CD8-positive, alpha-beta memory T cell (primary cell): ENCODE measurements at regions not wholly inside any gene's neighbourhood (a gene's known extent, or its start where the extent isn't known, plus 50 kb on each side); places are given as distances from the start of the nearest gene placed in this dataset.

Experiments
- CTCF ChIA-PET: fragments of 350-600 bp; sonication (Branson Sonifier 250); formaldehyde crosslinking; loops from one replicate; lab custom pipeline; 2021; ENCODE audit warnings: antibody characterized with exemption; lab: Charles Lee
- POLR2A ChIA-PET: fragments of 350-600 bp; sonication (Branson Sonifier 250); formaldehyde crosslinking; loops from one replicate; lab custom pipeline; 2021; ENCODE audit warnings: antibody characterized with exemption; lab: Charles Lee
- DNase-seq, 5 donors: peaks; one replicate each; pipeline versions ENCODE4 v3.0.0 to v3.0.0-alpha.2; 2020 to 2022; ENCODE audit warnings: mixed read lengths in 1 of 5
- H3K27ac ChIP-seq: one replicate; pipeline ENCODE4 v1.7.0; 2013; ENCODE audit warnings: low read depth, mild to moderate bottlenecking, low read length, moderate library complexity
- H3K27me3 ChIP-seq: 2 replicates; pipeline ENCODE4 v1.7.0; 2013; ENCODE audit warnings: low read length, mild to moderate bottlenecking; ENCODE audit not compliant: insufficient read depth, poor library complexity, severe bottlenecking
- H3K36me3 ChIP-seq: 2 replicates; pipeline ENCODE4 v1.7.0; 2013; ENCODE audit warnings: mild to moderate bottlenecking, low read length, moderate library complexity; ENCODE audit not compliant: insufficient read depth
- H3K4me1 ChIP-seq: 2 replicates; pipeline ENCODE4 v1.7.0; 2013; ENCODE audit warnings: mild to moderate bottlenecking, low read length, moderate library complexity; ENCODE audit not compliant: insufficient read depth
- H3K4me3 ChIP-seq: 2 replicates; pipeline ENCODE4 v1.7.0; 2013; ENCODE audit warnings: mild to moderate bottlenecking, low read length
- H3K9me3 ChIP-seq: 2 replicates; pipeline ENCODE4 v1.7.0; 2013; ENCODE audit warnings: mild to moderate bottlenecking, low read length
- H3K27ac Mint-ChIP-seq, 8 donors: one replicate each; pipeline ENCODE4 v1.8.0; 2020 to 2021; ENCODE audit warnings: mixed read lengths in 8 of 8, mild to moderate bottlenecking in 6 of 8, inconsistent platforms in 3 of 8, moderate library complexity in 3 of 8
- H3K27me3 Mint-ChIP-seq, 2 donors: one replicate each; pipeline ENCODE4 v1.8.0; 2020 to 2021; ENCODE audit warnings: mixed read lengths in 2 of 2, mild to moderate bottlenecking in 1 of 2, moderate library complexity in 1 of 2
- H3K36me3 Mint-ChIP-seq, 3 donors: one replicate each; pipeline ENCODE4 v1.8.0; 2020 to 2021; ENCODE audit warnings: mixed read lengths in 3 of 3, inconsistent platforms in 1 of 3, mild to moderate bottlenecking in 1 of 3
- H3K4me1 Mint-ChIP-seq, 3 donors: one replicate each; pipeline ENCODE4 v1.8.0; 2020 to 2021; ENCODE audit warnings: mixed read lengths in 3 of 3, inconsistent platforms in 1 of 3, mild to moderate bottlenecking in 1 of 3
- H3K4me3 Mint-ChIP-seq, 7 donors: one replicate each; pipeline ENCODE4 v1.8.0; 2020 to 2021; ENCODE audit warnings: mixed read lengths in 7 of 7, mild to moderate bottlenecking in 6 of 7, moderate library complexity in 4 of 7, inconsistent platforms in 2 of 7
- H3K9me3 Mint-ChIP-seq, 5 donors: one replicate each; pipeline ENCODE4 v1.8.0; 2020 to 2022; ENCODE audit warnings: mixed read lengths in 5 of 5, mild to moderate bottlenecking in 3 of 5, moderate library complexity in 2 of 5, inconsistent platforms in 1 of 5

DNA sequence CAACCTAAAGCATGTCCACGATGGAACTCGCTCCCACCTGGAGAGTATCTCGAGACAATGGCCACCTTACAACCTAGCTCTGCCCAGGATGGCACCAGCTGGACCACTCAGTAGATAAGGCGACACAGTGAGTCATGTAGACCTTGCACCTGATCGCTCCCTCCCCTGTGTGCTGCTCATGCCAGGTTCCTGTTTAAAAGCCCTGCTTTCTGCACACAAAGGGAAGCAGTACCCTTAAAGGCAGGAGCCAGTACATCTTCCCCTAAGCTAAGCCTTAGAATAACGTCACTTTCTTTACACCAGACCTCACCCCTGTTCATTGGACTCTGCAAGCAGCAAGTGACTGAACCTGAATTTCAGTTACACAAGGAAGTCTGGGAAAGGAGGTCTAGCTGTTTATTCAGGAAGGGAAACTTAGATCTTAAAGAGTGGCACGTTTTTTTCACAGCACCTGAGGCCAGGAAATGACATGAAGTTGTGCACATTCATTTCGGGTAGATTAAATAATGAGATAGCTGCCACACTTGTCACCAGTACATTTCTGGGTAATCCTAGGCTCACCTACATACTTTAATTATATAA lies 117.9 kb downstream of the MTPAP start:
- Histone ChIP-seq H3K36me3 (no peaks in the 10 kb centered on the region), H3K27me3 (no peaks in the 10 kb centered on the region), H3K9me3 (no peaks in the 10 kb centered on the region), H3K4me3 (no peak overlapping the region), H3K27ac (no peak overlapping the region), H3K4me1 (peaks cover 5% of the 10 kb centered on the region)
- Mint-ChIP-seq H3K4me1 (peaks cover 0 to 23% (median 8%) of the 10 kb centered on the region in 3 donors), H3K9me3 (no peaks in the 10 kb centered on the region), H3K27ac (no peak overlapping the region), H3K36me3 (no peaks in the 10 kb centered on the region), H3K27me3 (peaks cover 24 to 25% of the 10 kb centered on the region in 2 donors), H3K4me3 (no peak overlapping the region)
- CTCF ChIA-PET: interaction anchor here (1.4 kb wide), 1 partner anchor 10 kb away, joined by 4 read pairs; no protein-coding TSS in a partner anchor
- no peak for DNase-seq
- POLR2A ChIA-PET: no interaction called here

DNA sequence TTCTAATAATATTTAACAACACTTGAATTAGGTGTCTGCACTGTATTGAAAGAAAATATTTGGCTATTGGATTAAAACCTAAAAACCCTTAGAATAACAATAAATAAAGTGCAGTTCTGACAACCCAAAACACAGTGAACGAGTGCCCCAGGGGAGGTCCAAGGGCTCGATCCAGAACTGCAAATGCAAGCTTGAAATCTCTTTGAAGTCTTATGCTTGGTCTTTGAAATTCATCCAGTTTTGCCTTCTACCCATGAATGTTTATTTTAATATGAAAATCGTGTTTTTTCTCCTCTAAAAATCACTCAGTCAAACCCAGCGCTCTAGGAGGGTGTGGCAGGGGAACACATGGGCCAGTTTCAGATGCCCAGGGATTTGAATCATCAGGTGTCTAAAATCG lies 119.5 kb downstream of the MTPAP start:
- DNase-seq: no peak
- H3K27ac ChIP-seq: no peak overlapping the region
- H3K27ac Mint-ChIP-seq: no peak overlapping the region
- peaks cover 0 to 23% (median 8%) of the 10 kb centered on the region in 3 donors for H3K4me1 Mint-ChIP-seq
- H3K27me3 ChIP-seq: no peaks in the 10 kb centered on the region
- peaks cover 5% of the 10 kb centered on the region for H3K4me1 ChIP-seq
- POLR2A ChIA-PET: no interaction called here
- H3K36me3 ChIP-seq: no peaks in the 10 kb centered on the region
- no peaks in the 10 kb centered on the region for H3K9me3 ChIP-seq
- no peaks in the 10 kb centered on the region for H3K9me3 Mint-ChIP-seq
- H3K27me3 Mint-ChIP-seq: peaks cover 18% of the 10 kb centered on the region in 2 donors
- no peaks in the 10 kb centered on the region for H3K36me3 Mint-ChIP-seq
- H3K4me3 ChIP-seq: no peak overlapping the region
- CTCF ChIA-PET: interaction anchor here (1.0 kb wide), 1 partner anchor 11 kb away, joined by 3 read pairs; no protein-coding TSS in a partner anchor
- no peak overlapping the region for H3K4me3 Mint-ChIP-seq

DNA sequence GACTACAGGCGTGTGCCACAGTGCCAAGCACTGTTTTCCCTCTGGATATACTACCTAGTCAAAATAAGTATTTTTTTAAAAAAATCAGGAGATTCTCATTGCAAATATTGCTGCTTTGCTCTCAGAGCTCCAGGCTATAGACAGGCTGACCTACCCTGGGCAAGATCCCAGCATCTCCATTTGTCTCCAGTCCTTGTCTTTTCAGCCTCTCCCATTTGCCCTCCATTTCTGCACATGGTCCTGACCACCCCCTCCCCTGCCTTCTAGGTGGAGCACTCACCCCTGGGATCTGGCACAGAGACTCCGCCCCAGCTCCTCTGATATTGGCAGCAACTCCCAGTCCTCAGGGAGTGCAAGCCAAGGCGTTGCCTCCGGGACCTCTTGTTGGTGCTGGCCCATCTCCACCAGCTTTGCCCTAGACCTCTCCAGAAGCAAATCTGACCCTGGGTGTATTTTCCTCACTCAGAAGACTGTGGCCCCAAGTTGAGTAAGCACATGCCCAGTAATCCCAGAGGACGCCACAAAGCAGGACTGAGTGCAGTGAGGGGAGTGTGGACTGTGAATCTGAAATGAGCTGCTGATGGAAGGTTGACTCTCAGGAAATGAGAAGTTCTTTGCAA lies 120.6 kb downstream of the MTPAP start:
- Mint-ChIP-seq H3K4me1 (peaks cover 0 to 23% (median 8%) of the 10 kb centered on the region in 3 donors), H3K9me3 (no peaks in the 10 kb centered on the region), H3K27ac (no peak overlapping the region), H3K27me3 (peaks cover 15 to 18% of the 10 kb centered on the region in 2 donors), H3K36me3 (no peaks in the 10 kb centered on the region), H3K4me3 (no peak overlapping the region)
- Histone ChIP-seq H3K36me3 (no peaks in the 10 kb centered on the region), H3K4me1 (peaks cover 5% of the 10 kb centered on the region), H3K4me3 (no peak overlapping the region), H3K27ac (no peak overlapping the region), H3K9me3 (no peaks in the 10 kb centered on the region), H3K27me3 (no peaks in the 10 kb centered on the region)
- no peak for DNase-seq
- POLR2A ChIA-PET: no interaction called here
- CTCF ChIA-PET: no interaction called here

DNA sequence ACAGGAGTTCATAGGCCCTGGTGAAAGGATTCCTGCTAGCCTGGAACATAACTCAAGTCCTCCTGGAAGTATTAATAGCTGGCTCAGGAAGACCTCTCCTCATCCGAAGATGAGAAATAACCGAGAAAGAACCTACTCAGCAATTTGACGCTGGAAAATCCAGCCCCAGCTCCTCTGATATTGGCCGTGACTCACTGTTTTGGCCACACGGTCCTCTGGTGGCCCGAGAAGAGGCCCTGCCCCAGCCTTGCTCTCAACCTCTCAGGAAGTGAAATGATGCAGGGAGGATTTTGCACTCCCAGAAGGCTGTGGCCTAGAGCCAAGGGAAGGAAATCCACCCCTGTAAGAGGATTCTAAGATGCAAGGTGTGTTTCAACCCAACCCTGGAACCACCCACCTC lies 121.6 kb downstream of the MTPAP start:
- Mint-ChIP-seq H3K4me3 (no peak overlapping the region), H3K9me3 (no peaks in the 10 kb centered on the region), H3K27me3 (peaks cover 9 to 21% of the 10 kb centered on the region in 2 donors), H3K4me1 (peaks cover 0 to 23% (median 8%) of the 10 kb centered on the region in 3 donors), H3K36me3 (no peaks in the 10 kb centered on the region), H3K27ac (no peak overlapping the region)
- no peak overlapping the region for H3K27ac ChIP-seq
- no peaks in the 10 kb centered on the region for H3K36me3 ChIP-seq
- no peak overlapping the region for H3K4me3 ChIP-seq
- ChIA-PET POLR2A (no interaction called here), CTCF (no interaction called here)
- peaks cover 5% of the 10 kb centered on the region for H3K4me1 ChIP-seq
- DNase-seq: no peak
- no peaks in the 10 kb centered on the region for H3K9me3 ChIP-seq
- H3K27me3 ChIP-seq: no peaks in the 10 kb centered on the region

DNA sequence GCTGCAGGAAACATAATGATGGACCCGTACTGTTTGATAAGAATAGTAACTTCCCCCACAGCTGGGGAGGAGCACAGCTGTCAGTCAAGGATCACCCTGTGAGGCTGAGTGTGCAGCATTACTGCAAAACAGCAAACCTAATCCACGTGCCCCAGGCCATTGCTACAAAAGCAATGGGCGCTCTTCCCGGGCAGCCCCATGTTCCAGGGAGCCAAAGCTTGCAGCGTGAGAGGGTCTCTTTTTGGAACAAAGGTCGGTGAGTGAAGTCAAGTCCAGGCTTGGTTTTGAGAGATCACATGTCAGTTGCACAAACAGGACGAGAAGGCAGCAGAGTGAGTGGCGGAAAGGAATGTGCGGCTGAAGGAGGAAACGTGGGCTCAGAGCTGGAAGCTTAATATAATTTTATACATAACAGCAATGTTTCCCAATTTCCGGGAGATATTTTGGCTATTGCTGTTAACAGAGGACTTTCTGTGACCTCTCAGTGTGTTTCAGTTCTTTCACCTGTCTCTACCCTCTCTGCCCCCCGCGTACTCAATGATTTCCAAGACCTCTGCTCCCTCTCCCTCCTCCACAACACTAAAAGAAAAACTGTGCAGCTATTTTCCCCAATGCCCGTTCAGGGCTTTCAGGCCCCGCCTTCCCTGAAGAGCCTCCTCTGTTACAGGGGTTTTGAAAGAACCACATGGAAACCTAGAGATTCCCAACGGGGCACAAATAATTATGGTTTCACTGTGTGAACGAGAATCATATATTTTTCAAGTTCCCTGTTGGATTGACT lies 128.9 kb downstream of the MTPAP start:
- H3K4me3 Mint-ChIP-seq: peak overlapping the region in 2 of 7 donors; percentile 22 to 39
- no peaks in the 10 kb centered on the region for H3K27me3 ChIP-seq
- no peaks in the 10 kb centered on the region for H3K9me3 Mint-ChIP-seq
- peaks cover 16 to 40% of the 10 kb centered on the region in 2 donors for H3K27me3 Mint-ChIP-seq
- no peak overlapping the region for H3K27ac Mint-ChIP-seq
- no peaks in the 10 kb centered on the region for H3K36me3 Mint-ChIP-seq
- peaks cover 7 to 11% (median 8%) of the 10 kb centered on the region in 3 donors for H3K4me1 Mint-ChIP-seq
- ChIA-PET CTCF (interaction anchor here (1.2 kb wide), 1 partner anchor 9 kb away, joined by 3 read pairs; no protein-coding TSS in a partner anchor), POLR2A (no interaction called here)
- H3K4me3 ChIP-seq: no peak overlapping the region
- H3K9me3 ChIP-seq: no peaks in the 10 kb centered on the region
- no peaks in the 10 kb centered on the region for H3K4me1 ChIP-seq
- H3K36me3 ChIP-seq: no peaks in the 10 kb centered on the region
- no peak overlapping the region for H3K27ac ChIP-seq
- no peak for DNase-seq

DNA sequence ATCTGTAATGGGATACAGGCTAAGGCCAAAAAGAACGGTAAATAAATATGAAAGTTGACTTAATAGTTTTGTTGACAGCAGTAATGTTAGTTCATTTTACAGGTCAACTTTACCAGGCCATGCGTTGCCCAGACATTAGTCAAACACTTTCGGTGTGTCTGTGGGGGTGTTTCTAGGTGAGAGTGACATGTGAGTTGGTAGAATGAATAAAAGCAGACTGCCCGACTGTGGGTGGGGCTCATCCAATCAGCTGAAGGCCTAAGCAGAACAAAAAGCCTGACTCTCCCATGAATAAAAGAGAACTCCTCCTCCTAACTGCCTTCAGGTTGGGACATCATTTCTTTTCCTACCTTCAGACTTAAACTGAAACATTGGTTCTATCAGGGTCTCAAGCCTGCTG lies 132.3 kb downstream of the MTPAP start:
- H3K9me3 ChIP-seq: no peaks in the 10 kb centered on the region
- H3K4me1 ChIP-seq: no peaks in the 10 kb centered on the region
- H3K27me3 Mint-ChIP-seq: peaks cover 21 to 45% of the 10 kb centered on the region in 2 donors
- no peak overlapping the region for H3K27ac Mint-ChIP-seq
- H3K4me3 Mint-ChIP-seq: no peak overlapping the region
- no peak for DNase-seq
- ChIA-PET POLR2A (no interaction called here), CTCF (no interaction called here)
- no peaks in the 10 kb centered on the region for H3K9me3 Mint-ChIP-seq
- no peaks in the 10 kb centered on the region for H3K36me3 ChIP-seq
- no peak overlapping the region for H3K4me3 ChIP-seq
- H3K4me1 Mint-ChIP-seq: peaks cover 7 to 11% (median 8%) of the 10 kb centered on the region in 3 donors
- no peaks in the 10 kb centered on the region for H3K36me3 Mint-ChIP-seq
- H3K27me3 ChIP-seq: no peaks in the 10 kb centered on the region
- no peak overlapping the region for H3K27ac ChIP-seq

DNA sequence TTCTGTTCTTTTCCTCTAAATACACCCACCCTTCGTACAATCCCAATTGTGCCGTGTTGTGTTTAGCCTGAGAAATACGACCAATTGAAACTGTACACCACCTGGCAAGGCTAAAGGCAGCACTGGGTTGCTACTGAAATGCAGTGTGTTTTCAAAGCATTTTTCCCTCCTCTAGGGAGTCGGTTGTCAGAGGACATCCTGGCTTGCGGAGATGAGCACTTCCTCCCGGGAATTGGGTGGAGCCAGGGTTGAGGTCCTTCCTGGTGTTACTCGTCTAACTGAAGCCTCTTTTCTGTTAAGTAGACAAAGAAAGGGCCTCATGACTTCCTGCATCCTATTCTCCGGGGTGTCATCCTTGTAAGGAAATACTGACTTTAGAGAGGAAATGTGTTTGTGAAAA lies 133.5 kb downstream of the MTPAP start:
- Histone ChIP-seq H3K9me3 (no peaks in the 10 kb centered on the region), H3K27ac (no peak overlapping the region), H3K4me1 (no peaks in the 10 kb centered on the region), H3K27me3 (no peaks in the 10 kb centered on the region), H3K36me3 (no peaks in the 10 kb centered on the region), H3K4me3 (no peak overlapping the region)
- Mint-ChIP-seq H3K9me3 (no peaks in the 10 kb centered on the region), H3K27me3 (peaks cover 17 to 40% of the 10 kb centered on the region in 2 donors), H3K36me3 (no peaks in the 10 kb centered on the region), H3K4me1 (peaks cover 7 to 11% (median 8%) of the 10 kb centered on the region in 3 donors), H3K4me3 (no peak overlapping the region), H3K27ac (no peak overlapping the region)
- no peak for DNase-seq
- POLR2A ChIA-PET: no interaction called here
- CTCF ChIA-PET: no interaction called here

DNA sequence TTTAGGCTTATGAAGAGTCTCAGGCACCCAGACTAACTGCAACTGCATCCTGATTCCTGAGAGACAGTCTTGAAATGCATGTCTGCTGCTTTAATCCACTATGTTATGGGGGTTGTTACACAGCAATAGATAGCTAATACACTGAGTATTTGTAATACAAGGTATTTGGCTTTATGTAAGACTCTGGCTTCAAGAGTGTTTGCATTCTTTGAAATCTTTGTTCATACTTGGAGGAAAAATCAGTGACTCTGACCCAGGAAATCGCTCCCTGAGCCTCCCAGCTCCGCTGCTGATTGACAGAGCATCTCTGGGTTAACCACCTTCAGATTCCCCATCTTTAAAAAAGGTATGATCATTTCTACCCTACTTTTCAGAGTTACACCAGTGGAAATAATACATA lies 133.9 kb downstream of the MTPAP start:
- POLR2A ChIA-PET: no interaction called here

More for the DNA sequence above, 133.9 kb downstream of the MTPAP start:
- Histone ChIP-seq H3K9me3 (no peaks in the 10 kb centered on the region), H3K4me1 (no peaks in the 10 kb centered on the region), H3K4me3 (no peak overlapping the region), H3K36me3 (no peaks in the 10 kb centered on the region), H3K27ac (no peak overlapping the region), H3K27me3 (no peaks in the 10 kb centered on the region)
- no peak for DNase-seq
- Mint-ChIP-seq H3K27ac (no peak overlapping the region), H3K27me3 (peaks cover 14 to 38% of the 10 kb centered on the region in 2 donors), H3K9me3 (no peaks in the 10 kb centered on the region), H3K4me1 (peaks cover 3 to 7% (median 6%) of the 10 kb centered on the region in 3 donors), H3K4me3 (no peak overlapping the region), H3K36me3 (no peaks in the 10 kb centered on the region)
- CTCF ChIA-PET: no interaction called here
